ENCODE measurements at regions not wholly inside any gene's neighbourhood (a gene's known extent, or its start where the extent isn't known, plus 50 kb on each side); places are given as distances from the start of the nearest gene placed in this dataset.
"Not testable (repeated sequence)": the region's sequence is repeated elsewhere in the genome, so short reads cannot be mapped to it uniquely, and the experiment has no call there.

DNA sequence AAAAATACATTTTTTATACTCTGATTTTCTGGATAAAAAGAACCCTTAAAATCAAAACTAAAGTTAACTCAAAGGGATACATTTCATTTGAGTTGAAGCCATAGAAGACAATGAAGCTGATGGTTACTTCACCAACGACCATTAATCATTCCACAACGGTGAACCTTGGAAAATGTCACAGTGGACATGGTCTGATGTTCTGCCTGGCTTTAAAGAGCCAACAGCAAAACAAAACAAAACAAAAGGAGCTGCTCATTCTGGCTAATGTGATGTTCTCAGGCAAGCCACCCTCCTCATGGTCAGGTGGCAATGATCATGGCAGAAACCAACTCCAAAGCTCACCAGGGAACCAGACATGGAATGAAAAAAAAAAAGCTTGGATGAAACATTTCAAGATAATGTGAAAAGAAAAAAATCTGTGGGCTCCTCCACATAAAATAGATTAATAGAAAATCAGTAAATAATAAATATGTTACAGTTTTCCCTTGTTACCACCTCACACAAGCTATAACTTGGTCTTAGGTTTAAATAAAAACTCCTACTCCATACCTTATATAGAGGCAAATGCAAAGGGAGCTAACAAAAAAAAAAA lies 90.1 kb upstream of the SERTAD2 start:
- H3K4me1 ChIP-seq (ENCODE audit: insufficient read depth, low read length, severe bottlenecking) = peaks cover 54% of the 10 kb centered on the region
- no peak overlapping the region for H3K4me3 ChIP-seq (ENCODE audit: low read depth, low read length, poor library complexity, severe bottlenecking)
- no peaks in the 10 kb centered on the region for H3K9me2 ChIP-seq (ENCODE audit: low read depth, low read length)
- H3K27ac ChIP-seq (ENCODE audit: low read depth, low read length, poor library complexity, severe bottlenecking) = no peak overlapping the region
- no peaks in the 10 kb centered on the region for H3K9me3 ChIP-seq (ENCODE audit: low read length)
- no peaks in the 10 kb centered on the region for H4K20me1 ChIP-seq (ENCODE audit: insufficient read depth, low read length)
- no peaks in the 10 kb centered on the region for H3K36me3 ChIP-seq (ENCODE audit: insufficient read depth, low read length)
- 0 out of 2 replicates have a peak, but pooled peaks cover 2% of the 10 kb centered on the region for H3F3A ChIP-seq (ENCODE audit: insufficient read depth, low read length)
- H3K27me3 ChIP-seq (ENCODE audit: insufficient read depth, low read length) = no peaks in the 10 kb centered on the region
- no peak for TF ChIP-seq EZH2 (IDR thresholded peaks at IDR 0.05; ENCODE audit: borderline replicate concordance, low read length)
- TF ChIP-seq, protein P1, sequence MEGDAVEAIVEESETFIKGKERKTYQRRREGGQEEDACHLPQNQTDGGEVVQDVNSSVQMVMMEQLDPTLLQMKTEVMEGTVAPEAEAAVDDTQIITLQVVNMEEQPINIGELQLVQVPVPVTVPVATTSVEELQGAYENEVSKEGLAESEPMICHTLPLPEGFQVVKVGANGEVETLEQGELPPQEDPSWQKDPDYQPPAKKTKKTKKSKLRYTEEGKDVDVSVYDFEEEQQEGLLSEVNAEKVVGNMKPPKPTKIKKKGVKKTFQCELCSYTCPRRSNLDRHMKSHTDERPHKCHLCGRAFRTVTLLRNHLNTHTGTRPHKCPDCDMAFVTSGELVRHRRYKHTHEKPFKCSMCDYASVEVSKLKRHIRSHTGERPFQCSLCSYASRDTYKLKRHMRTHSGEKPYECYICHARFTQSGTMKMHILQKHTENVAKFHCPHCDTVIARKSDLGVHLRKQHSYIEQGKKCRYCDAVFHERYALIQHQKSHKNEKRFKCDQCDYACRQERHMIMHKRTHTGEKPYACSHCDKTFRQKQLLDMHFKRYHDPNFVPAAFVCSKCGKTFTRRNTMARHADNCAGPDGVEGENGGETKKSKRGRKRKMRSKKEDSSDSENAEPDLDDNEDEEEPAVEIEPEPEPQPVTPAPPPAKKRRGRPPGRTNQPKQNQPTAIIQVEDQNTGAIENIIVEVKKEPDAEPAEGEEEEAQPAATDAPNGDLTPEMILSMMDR (IDR thresholded peaks at IDR 0.05; ENCODE audit: low read length) = no peak
- no peak overlapping the region for H3K9ac ChIP-seq (ENCODE audit: low read length)
- no peak overlapping the region for H3K4me2 ChIP-seq (ENCODE audit: low read length)
- no peak overlapping the region for H2AFZ ChIP-seq (ENCODE audit: low read length)
- H3K79me2 ChIP-seq (ENCODE audit: insufficient read depth, low read length) = peaks cover 60% of the 10 kb centered on the region

DNA sequence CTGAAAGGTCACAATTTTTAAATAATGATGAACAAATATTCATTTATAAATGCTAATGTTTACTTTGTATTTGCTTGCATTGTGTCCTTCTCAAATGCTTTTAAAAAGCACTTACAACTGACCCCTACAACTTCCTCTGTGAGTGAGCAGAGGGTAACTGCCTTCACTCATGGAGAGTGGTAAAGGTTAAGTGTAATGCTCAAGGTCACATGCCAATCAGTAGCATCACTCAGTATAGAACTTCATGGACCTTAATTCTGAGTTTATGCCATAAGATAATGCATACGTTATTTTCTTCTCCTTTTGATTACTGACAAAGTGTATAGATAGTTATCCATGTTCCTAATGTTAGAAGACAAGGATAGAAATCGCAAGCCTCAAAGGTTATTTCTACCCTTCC lies 91.8 kb upstream of the SERTAD2 start:
- H3F3A ChIP-seq (ENCODE audit: insufficient read depth, low read length) = 0 out of 2 replicates have a peak, but pooled peaks cover 2% of the 10 kb centered on the region
- H3K9ac ChIP-seq (ENCODE audit: low read length) = peak overlapping the region; percentile 7; the same call in 1 of the 2 replicates
- no peaks in the 10 kb centered on the region for H3K36me3 ChIP-seq (ENCODE audit: insufficient read depth, low read length)
- H3K4me2 ChIP-seq (ENCODE audit: low read length) = peak overlapping the region; percentile 9
- H3K27me3 ChIP-seq (ENCODE audit: insufficient read depth, low read length) = no peaks in the 10 kb centered on the region
- peak overlapping the region; percentile 92 for H3K27ac ChIP-seq (ENCODE audit: low read depth, low read length, poor library complexity, severe bottlenecking)
- H2AFZ ChIP-seq (ENCODE audit: low read length) = no peak overlapping the region
- no peaks in the 10 kb centered on the region for H3K9me3 ChIP-seq (ENCODE audit: low read length)
- peaks cover 64% of the 10 kb centered on the region for H3K79me2 ChIP-seq (ENCODE audit: insufficient read depth, low read length)
- TF ChIP-seq EZH2 (IDR thresholded peaks at IDR 0.05; ENCODE audit: borderline replicate concordance, low read length) = no peak
- TF ChIP-seq, protein P1 (IDR thresholded peaks at IDR 0.05; ENCODE audit: low read length) = no peak
- no peak overlapping the region for H3K4me3 ChIP-seq (ENCODE audit: low read depth, low read length, poor library complexity, severe bottlenecking)
- H4K20me1 ChIP-seq (ENCODE audit: insufficient read depth, low read length) = no peaks in the 10 kb centered on the region
- no peaks in the 10 kb centered on the region for H3K9me2 ChIP-seq (ENCODE audit: low read depth, low read length)
- H3K4me1 ChIP-seq (ENCODE audit: insufficient read depth, low read length, severe bottlenecking) = peaks cover 60% of the 10 kb centered on the region

DNA sequence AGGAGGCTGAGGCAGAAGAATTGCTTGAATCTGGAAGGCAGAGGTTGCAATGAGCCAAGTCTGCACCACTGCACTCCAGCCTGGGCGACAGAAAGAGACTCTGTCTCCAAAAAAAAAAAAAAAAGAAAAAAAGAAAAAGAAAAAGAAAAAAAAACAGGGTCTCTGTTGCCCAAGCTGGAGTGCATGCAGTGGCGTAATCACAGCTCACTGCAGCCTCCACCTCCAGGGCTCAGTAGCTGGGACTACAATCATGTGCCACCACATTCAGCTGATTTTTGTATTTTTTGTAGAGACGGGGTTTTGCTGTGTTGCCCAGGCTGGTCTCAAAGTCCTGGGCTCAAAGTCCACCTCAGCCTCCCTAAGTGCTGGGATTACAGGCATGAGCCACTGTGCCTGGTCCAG lies 94.0 kb upstream of the SERTAD2 start:
- peaks cover 69% of the 10 kb centered on the region for H3K4me1 ChIP-seq (ENCODE audit: insufficient read depth, low read length, severe bottlenecking)
- H3K9me2 ChIP-seq (ENCODE audit: low read depth, low read length); H3F3A ChIP-seq (ENCODE audit: insufficient read depth, low read length); H3K9ac ChIP-seq (ENCODE audit: low read length); H4K20me1 ChIP-seq (ENCODE audit: insufficient read depth, low read length); H2AFZ ChIP-seq (ENCODE audit: low read length); H3K4me3 ChIP-seq (ENCODE audit: low read depth, low read length, poor library complexity, severe bottlenecking); H3K36me3 ChIP-seq (ENCODE audit: insufficient read depth, low read length); H3K9me3 ChIP-seq (ENCODE audit: low read length); H3K27me3 ChIP-seq (ENCODE audit: insufficient read depth, low read length): not testable (repeated sequence)
- H3K27ac ChIP-seq (ENCODE audit: low read depth, low read length, poor library complexity, severe bottlenecking) = peak overlapping the region; percentile 92
- peak overlapping the region; percentile 79 for H3K4me2 ChIP-seq (ENCODE audit: low read length)
- H3K79me2 ChIP-seq (ENCODE audit: insufficient read depth, low read length) = peaks cover 62% of the 10 kb centered on the region

DNA sequence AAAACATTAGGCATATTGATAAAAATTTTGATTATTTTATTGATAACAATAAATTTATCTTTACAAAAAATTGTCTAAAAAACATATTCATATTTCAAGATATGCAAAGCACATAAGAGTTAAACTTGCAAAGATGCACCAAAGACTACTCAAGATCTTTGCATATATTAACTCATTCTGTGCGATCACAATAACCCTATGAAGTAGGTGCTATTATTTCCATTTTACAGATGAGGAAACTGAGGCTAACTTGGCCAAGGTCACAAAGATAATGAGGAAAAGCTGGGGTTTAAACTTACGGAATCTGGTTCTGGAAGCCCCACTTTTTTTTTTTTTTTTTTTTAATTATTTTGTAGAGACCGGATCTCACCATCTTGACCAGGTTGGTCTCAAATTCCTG lies 94.4 kb upstream of the SERTAD2 start:
- H3K9me3 ChIP-seq (ENCODE audit: low read length) = no peaks in the 10 kb centered on the region
- H3K27me3 ChIP-seq (ENCODE audit: insufficient read depth, low read length) = no peaks in the 10 kb centered on the region
- peak overlapping the region; percentile 98; the same call in 1 of the 2 replicates for H3K9ac ChIP-seq (ENCODE audit: low read length)
- no peaks in the 10 kb centered on the region for H4K20me1 ChIP-seq (ENCODE audit: insufficient read depth, low read length)
- H3K27ac ChIP-seq (ENCODE audit: low read depth, low read length, poor library complexity, severe bottlenecking) = peak overlapping the region; percentile 92
- H3K79me2 ChIP-seq (ENCODE audit: insufficient read depth, low read length) = peaks cover 58% of the 10 kb centered on the region
- H3K4me3 ChIP-seq (ENCODE audit: low read depth, low read length, poor library complexity, severe bottlenecking) = peak overlapping the region; percentile 94
- 0 out of 2 replicates have a peak, but pooled peaks cover 2% of the 10 kb centered on the region for H3F3A ChIP-seq (ENCODE audit: insufficient read depth, low read length)
- no peaks in the 10 kb centered on the region for H3K9me2 ChIP-seq (ENCODE audit: low read depth, low read length)
- no peak overlapping the region for H2AFZ ChIP-seq (ENCODE audit: low read length)
- no peaks in the 10 kb centered on the region for H3K36me3 ChIP-seq (ENCODE audit: insufficient read depth, low read length)
- TF ChIP-seq, protein P1 (IDR thresholded peaks at IDR 0.05; ENCODE audit: low read length) = no peak
- TF ChIP-seq EZH2 (IDR thresholded peaks at IDR 0.05; ENCODE audit: borderline replicate concordance, low read length) = no peak
- peaks cover 69% of the 10 kb centered on the region for H3K4me1 ChIP-seq (ENCODE audit: insufficient read depth, low read length, severe bottlenecking)
- H3K4me2 ChIP-seq (ENCODE audit: low read length) = peak overlapping the region; percentile 79

Data from OCI-LY1 (cell line).